Occipital lobe (tissue), 1 donor: ENCODE measurements at regions not wholly inside any gene's neighbourhood (a gene's known extent, or its start where the extent isn't known, plus 50 kb on each side); places are given as distances from the start of the nearest gene placed in this dataset.

Experiments
- DNase-seq: peaks from one replicate; lab custom pipeline; 2025; lab: John Stamatoyannopoulos, UW

DNA sequence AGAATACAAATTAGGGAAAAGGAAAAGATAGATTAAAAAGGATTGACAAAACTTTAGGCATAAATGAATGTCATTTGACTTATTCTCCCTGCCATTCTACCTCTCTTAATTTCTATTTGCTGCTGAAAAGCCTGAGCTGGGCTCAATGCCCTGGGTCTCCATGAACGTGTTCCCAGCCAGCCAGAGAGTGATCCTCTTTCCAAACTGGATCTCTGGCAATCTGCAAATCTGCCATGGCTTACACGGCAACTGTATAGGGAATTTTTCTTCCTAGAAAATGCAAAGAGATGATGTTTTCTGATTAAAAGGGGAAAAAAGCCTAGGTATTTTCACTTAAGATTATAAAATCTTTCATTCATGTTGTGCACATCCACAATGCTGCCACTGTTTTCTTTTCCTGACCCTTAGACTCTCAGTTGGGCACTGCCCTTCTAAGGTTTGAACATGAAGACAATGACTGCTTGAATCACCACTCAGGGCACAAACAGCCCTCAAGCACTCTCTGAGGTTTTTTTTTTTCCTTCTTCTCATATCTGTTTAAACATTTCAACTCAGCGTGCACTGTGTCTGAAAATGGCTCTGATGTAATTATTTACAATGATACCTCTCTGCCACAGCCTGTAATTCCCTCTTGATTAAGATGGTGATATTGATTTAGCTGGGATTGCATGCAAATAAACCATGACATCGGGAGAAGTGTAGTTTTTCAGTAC lies 60.3 kb downstream of the DACT1 start:
- DNase-seq, result no peak

DNA sequence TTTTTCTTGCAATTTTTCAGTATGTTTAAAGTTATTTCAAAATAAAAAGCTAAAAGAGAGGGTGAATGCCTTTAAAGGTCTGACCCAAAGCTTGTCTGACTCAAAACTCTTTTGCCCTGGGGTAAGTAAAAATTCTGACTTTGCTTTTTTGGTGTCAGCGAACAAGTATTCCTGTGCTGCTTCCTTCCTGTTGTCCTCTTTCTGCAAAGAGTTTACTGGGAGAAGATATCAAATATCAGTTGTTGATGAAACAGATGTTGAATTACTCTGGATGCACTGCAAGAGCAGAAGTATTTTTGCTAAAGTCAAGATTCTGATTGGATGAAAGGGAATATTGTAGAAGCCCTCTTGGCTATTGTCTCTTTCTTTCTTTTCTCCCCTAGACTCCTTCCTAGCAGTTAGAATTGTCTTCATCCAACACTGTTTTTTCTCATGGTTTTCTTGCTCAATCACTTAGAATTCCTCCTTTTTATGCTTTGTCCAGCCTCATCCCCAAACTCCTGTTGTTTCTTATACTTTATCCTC lies 62.0 kb downstream of the DACT1 start:
- no peak for DNase-seq

GRCh38 chr14:58701156-58701555 lies 63.4 kb downstream of the DACT1 start:
- DNase-seq, result no peak

GRCh38 chr14:58701604-58702003 lies 63.8 kb downstream of the DACT1 start:
- DNase-seq, result no peak

DNA sequence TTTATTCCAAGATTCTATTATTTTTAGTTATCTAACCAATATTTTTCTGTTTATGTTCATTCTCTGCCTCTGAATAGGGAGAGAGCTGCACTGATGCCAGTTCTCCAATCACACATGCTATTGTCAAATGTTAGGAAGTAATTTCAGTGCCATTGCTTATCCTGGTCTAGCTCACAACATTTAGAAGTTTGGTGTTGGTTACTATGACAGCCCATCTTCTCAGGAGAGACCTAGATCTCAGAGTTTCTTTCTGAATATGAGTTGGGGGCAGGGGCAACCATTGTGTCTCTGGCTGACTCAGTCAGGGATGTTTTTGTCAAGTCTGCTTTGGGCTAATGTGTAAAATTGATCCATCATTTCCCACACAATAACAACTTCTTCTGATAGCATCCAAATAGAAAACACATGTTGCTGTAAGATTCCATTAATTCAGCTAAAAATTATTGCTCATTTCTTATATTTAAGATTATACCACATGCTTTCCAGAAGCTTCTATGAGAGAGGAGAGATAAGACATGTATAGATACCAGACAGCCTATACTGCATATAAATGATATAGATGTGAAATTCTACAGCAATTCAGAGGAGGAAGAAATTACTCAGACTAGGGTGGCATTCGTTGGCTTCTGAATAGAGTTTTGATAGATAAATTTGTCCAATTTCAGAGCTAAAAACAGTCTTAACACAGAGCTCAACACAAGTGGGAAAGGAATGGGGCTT lies 64.8 kb downstream of the DACT1 start:
- DNase-seq, result no peak

DNA sequence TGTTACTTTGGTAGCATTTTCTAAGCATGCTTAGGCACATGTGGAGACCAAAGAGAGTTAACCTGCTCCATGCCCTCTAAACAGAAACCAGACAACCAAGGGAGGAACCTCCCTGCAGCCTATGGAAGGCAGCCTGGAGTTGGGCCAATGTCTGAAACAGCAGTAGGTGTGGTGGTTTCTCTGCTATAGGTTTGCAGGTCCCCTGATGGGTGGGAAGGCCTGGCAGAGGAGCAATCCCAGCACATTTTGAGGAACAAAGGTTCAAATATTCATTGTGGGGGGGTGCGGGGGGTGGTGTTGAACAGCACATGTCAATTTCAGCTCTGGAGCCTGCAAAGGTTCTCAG lies 65.4 kb downstream of the DACT1 start:
- DNase-seq, result no peak

DNA sequence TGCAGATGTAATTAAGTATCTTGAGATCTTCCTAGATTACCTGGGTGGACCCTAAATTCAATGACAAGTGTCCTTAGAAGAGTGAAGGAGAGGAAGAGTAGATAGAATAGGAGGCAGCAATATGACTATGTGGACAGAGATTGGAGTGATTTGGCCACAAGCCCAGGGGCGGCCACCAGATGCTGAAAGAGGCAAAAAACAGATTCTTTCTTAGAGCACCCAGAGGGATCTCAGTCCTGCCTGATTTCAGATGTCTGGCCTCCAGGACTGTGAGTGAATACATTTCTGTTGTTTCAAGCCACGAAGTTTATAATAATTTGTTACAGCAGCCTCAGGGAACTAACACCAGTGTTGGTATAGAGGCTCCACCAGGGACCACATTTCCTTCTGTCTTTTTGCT lies 67.3 kb downstream of the DACT1 start:
- no peak for DNase-seq

GRCh38 chr14:58707949-58708348 lies 70.2 kb downstream of the DACT1 start:
- no peak for DNase-seq

- DNase-seq, result no peak
These were observed 72.2 kb downstream of the DACT1 start for GRCh38 chr14:58709949-58710348.

DNA sequence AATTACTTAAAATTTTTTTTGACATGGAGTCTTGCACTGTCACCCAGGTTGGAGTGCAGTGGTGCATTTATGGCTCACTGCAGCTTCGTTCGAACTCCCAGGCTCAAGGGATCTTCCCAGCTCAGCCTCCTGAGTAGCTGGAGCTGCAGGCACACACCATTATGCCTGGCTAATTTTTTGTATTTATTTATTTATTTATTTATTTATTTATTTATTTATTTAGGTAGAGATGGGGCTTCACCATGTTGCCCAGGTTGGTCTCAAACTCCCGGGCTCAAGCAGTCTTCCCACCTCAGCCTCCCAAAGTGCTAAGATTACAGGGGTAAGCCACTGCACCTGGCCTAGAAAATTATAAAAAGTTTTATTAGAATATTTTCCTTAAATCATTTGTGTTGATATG lies 73.6 kb downstream of the DACT1 start:
- DNase-seq, result no peak

- no peak for DNase-seq
These were observed 74.6 kb downstream of the DACT1 start for GRCh38 chr14:58712357-58712756.

DNA sequence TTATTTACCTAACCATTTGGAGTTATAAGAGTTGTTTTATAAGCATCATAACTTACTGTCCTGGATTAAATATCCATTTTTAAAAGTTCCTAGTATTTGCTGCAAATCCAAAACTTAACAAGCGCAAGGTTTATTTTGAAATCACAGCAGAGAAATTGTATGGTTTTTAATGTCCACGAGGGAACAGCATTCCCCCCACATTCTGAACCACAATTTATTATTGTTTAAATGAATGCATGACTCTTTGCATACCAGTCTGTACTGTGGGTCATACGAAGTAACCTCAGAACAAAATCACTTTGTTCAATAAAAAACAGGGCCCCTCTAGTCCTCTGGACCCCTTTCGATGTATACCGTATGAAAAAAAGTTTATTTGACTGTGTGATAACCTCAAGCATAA lies 75.9 kb downstream of the DACT1 start:
- DNase-seq, result no peak

GRCh38 chr14:58716706-58717105 lies 78.9 kb downstream of the DACT1 start:
- DNase-seq, result no peak

GRCh38 chr14:58717211-58717610 lies 79.4 kb downstream of the DACT1 start:
- DNase-seq, result no peak

DNA sequence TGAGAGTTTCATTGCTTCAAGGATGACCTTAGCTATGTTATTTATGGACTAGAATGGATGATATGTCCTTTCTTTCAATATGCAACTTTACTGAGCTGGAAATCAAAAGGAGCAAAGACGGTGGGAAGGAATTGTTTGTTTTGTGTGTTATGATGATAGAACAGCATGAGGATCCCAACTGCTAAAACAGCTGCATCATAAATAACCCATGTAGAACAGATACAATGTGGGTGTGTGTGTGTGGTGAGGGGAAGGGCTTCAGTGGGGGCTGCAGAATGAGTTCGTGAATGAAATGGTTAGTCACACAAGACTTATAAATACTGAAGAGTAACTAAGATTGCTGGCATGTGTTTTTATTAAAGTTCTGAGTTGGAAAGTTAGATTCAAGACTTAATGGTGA lies 80.1 kb downstream of the DACT1 start:
- no peak for DNase-seq

GRCh38 chr14:58718226-58719205 lies 80.8 kb downstream of the DACT1 start:
- no peak for DNase-seq

GRCh38 chr14:58721723-58722122 lies 84.0 kb downstream of the DACT1 start:
- no peak for DNase-seq

- DNase-seq, result no peak
These were observed 84.7 kb downstream of the DACT1 start for GRCh38 chr14:58722441-58722840.

DNA sequence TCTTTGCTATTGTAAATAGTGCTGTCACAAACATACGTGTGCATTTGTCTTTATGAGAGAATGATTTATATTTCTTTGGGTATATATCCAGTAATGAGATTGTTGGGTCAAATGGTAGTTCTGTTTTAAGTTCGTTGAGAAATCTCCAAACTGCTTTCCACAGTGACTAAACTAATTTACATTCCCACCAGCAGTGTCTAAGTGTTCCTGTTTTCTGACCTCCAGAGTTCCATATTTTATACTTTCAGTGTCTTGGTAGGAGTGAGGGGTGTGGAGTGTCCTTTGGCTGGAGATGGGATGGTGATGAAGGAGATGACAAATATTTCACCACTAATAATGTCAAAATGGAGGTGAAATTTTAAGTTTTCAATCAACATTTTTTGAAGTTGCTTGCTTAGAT lies 86.4 kb downstream of the DACT1 start:
- no peak for DNase-seq

DNA sequence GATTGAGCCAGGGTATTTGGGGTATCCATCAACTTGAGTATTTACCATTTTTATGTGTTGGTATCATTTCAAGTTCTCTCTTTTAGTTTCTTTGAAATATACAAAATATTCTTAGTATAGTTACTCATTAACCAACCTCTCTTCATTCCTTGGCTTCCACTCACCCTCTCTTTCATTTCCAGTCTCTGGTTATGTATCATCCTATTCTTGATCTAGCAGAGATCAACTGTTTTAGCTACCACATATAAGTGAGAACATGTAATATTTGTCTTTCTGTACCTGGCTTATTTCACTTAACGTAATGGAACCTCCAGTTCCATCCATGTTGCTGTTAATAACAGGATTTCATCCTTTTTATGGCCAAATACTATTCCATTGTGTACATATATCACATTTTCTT lies 86.9 kb downstream of the DACT1 start:
- no peak for DNase-seq

- no peak for DNase-seq
These were observed 87.5 kb downstream of the DACT1 start for GRCh38 chr14:58725226-58725625.

DNA sequence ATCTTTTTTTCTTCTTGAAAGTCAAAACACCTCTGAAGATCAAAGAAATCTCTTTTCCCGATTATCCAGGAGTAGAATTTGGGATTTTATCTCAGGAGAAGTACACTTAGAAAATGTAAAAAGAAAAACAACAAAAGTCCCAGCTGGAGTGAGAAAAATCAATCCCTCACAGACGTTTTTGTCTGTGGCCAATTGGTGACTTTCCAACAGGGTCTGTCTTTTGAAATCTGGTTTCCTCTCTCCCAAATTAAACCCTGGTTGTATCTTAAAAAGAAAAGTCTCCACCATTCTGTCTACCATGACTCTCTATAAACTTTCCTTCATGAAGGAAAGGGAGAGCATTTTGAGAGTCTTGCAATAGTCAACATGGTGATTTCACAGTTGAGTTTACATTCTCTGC lies 88.1 kb downstream of the DACT1 start:
- no peak for DNase-seq
